Muscle of back (tissue), 3 donors: ENCODE measurements at regions not wholly inside any gene's neighbourhood (a gene's known extent, or its start where the extent isn't known, plus 50 kb on each side); places are given as distances from the start of the nearest gene placed in this dataset.
"Not testable (repeated sequence)": the region's sequence is repeated elsewhere in the genome, so short reads cannot be mapped to it uniquely, and the experiment has no call there.

Source experiments
- DNase-seq, 3 donors: peaks; one replicate each; pipeline versions ENCODE4 v3.0.0 to v3.0.0-alpha.2; 2013

GRCh38 chr12:124653169-124653931, 85.9 kb upstream of the NCOR2 start:
- peak in 1 of 3 donors; percentile 87 for DNase-seq

- no peak for DNase-seq
Observed at GRCh38 chr12:124652661-124653060, 85.2 kb upstream of the NCOR2 start.

GRCh38 chr12:124651516-124652273, 84.3 kb upstream of the NCOR2 start:
- peak in 1 of 3 donors; percentile 66 for DNase-seq

- DNase-seq = peak in 1 of 3 donors; percentile 80
Observed at GRCh38 chr12:124650912-124651311, 83.5 kb upstream of the NCOR2 start.

- no peak for DNase-seq
Observed at GRCh38 chr12:124648710-124649384, 81.4 kb upstream of the NCOR2 start.

- DNase-seq = no peak
Observed at GRCh38 chr12:124647316-124647715, 79.9 kb upstream of the NCOR2 start.

GRCh38 chr12:124646385-124647230, 79.2 kb upstream of the NCOR2 start:
- DNase-seq = peak in 1 of 3 donors; percentile 62

GRCh38 chr12:124645530-124646244, 78.3 kb upstream of the NCOR2 start:
- no peak for DNase-seq

- DNase-seq = not testable (repeated sequence)
Observed at GRCh38 chr12:124643768-124644167, 76.4 kb upstream of the NCOR2 start.

GRCh38 chr12:124642105-124642504, 74.7 kb upstream of the NCOR2 start:
- no peak for DNase-seq

GRCh38 chr12:124641591-124641990, 74.2 kb upstream of the NCOR2 start:
- DNase-seq = no peak

- peak in 1 of 3 donors; percentile 54 for DNase-seq
Observed at GRCh38 chr12:124640056-124640455, 72.6 kb upstream of the NCOR2 start.

GRCh38 chr12:124639122-124639806, 71.9 kb upstream of the NCOR2 start:
- DNase-seq = no peak

GRCh38 chr12:124637581-124637981, 70.2 kb upstream of the NCOR2 start:
- no peak for DNase-seq

- no peak for DNase-seq
Observed at GRCh38 chr12:124637163-124637562, 69.8 kb upstream of the NCOR2 start.

GRCh38 chr12:124636138-124636978, 68.9 kb upstream of the NCOR2 start:
- no peak for DNase-seq

- DNase-seq = no peak
Observed at GRCh38 chr12:124635316-124635715, 67.9 kb upstream of the NCOR2 start.

GRCh38 chr12:124633365-124634362, 66.3 kb upstream of the NCOR2 start:
- DNase-seq = no peak
